Liver (tissue), 8 donors: ENCODE measurements at regions not wholly inside any gene's neighbourhood (a gene's known extent, or its start where the extent isn't known, plus 50 kb on each side); places are given as distances from the start of the nearest gene placed in this dataset.

Experiments
- DNase-seq: peaks from one replicate; pipeline ENCODE4 v3.0.0-alpha.2; 2017; ENCODE audit warnings: low spot score
- H3K27ac ChIP-seq, 2 donors: one replicate each; pipeline ENCODE4 v1.7.0; 2013; ENCODE audit warnings: inconsistent platforms in 2 of 2, low read length in 2 of 2, control low read depth in 1 of 2, low read depth in 1 of 2, mild to moderate bottlenecking in 1 of 2
- H3K27me3 ChIP-seq, 4 donors: one replicate each; pipeline versions ENCODE4 v1.6.1 to v1.7.0; 2013; ENCODE audit warnings: low read length in 3 of 4, inconsistent platforms in 1 of 4, mild to moderate bottlenecking in 1 of 4, moderate library complexity in 1 of 4; ENCODE audit not compliant: control insufficient read depth in 4 of 4, insufficient read depth in 4 of 4
- H3K36me3 ChIP-seq, 4 donors: one replicate each; pipeline versions ENCODE4 v1.6.1 to v1.7.0; 2013; ENCODE audit warnings: low read length in 3 of 4, mild to moderate bottlenecking in 3 of 4, low read depth in 1 of 4, moderate library complexity in 1 of 4; ENCODE audit not compliant: control insufficient read depth in 4 of 4, insufficient read depth in 3 of 4
- H3K4me1 ChIP-seq, 4 donors: one replicate each; pipeline versions ENCODE4 v1.6.1 to v1.7.0; 2013; ENCODE audit warnings: low read length in 3 of 4, mild to moderate bottlenecking in 3 of 4, moderate library complexity in 1 of 4; ENCODE audit not compliant: control insufficient read depth in 4 of 4, insufficient read depth in 4 of 4
- H3K4me3 ChIP-seq, 3 donors: one replicate each; pipeline versions ENCODE4 v1.6.1 to v1.7.0; 2013; ENCODE audit warnings: low read length in 3 of 3, control low read depth in 1 of 3, low read depth in 1 of 3, mild to moderate bottlenecking in 1 of 3
- H3K9ac ChIP-seq, 2 donors: one replicate each; pipeline ENCODE4 v1.7.0; 2013; ENCODE audit warnings: low read length in 2 of 2, mild to moderate bottlenecking in 2 of 2, moderate library complexity in 2 of 2, control low read depth in 1 of 2, low read depth in 1 of 2
- H3K9me3 ChIP-seq, 4 donors: one replicate each; pipeline versions ENCODE4 v1.6.1 to v1.7.0; 2013; ENCODE audit warnings: low read length in 3 of 4; ENCODE audit not compliant: control insufficient read depth in 4 of 4
- EGR1 ChIP-seq, 2 donors: IDR thresholded peaks; 2 replicates each; pipeline ENCODE4 v1.6.1; 2016 to 2018; ENCODE audit warnings: antibody characterized with exemption in 2 of 2, low read depth in 2 of 2
- FOXA1 ChIP-seq: IDR thresholded peaks from 2 replicates; pipeline ENCODE4 v1.6.1; 2016; ENCODE audit warnings: antibody characterized with exemption
- FOXA2 ChIP-seq: IDR thresholded peaks from 2 replicates; pipeline ENCODE4 v1.6.1; 2016; ENCODE audit warnings: antibody characterized with exemption
- HNF4A ChIP-seq, 2 donors: conservative IDR thresholded peaks; 2 replicates each; pipeline ENCODE4 v1.6.1; 2016; ENCODE audit warnings: antibody characterized with exemption in 2 of 2, mild to moderate bottlenecking in 2 of 2
- HNF4G ChIP-seq: IDR thresholded peaks from 2 replicates; pipeline ENCODE4 v1.6.1; 2016; ENCODE audit warnings: antibody characterized with exemption
- JUND ChIP-seq, 2 donors: IDR thresholded peaks; 2 replicates each; pipeline ENCODE4 v1.6.1; 2016; ENCODE audit warnings: antibody characterized with exemption in 2 of 2
- NR2F2 ChIP-seq: IDR thresholded peaks from 2 replicates; pipeline ENCODE4 v1.6.1; 2016; ENCODE audit warnings: antibody characterized with exemption
- RAD21 ChIP-seq, 2 donors: IDR thresholded peaks; 2 replicates each; pipeline ENCODE4 v1.6.1; 2016; ENCODE audit warnings: antibody characterized with exemption in 2 of 2, mild to moderate bottlenecking in 2 of 2
- RXRA ChIP-seq, 2 donors: IDR thresholded peaks; 2 replicates each; pipeline ENCODE4 v1.6.1; 2017 to 2018; ENCODE audit warnings: antibody characterized with exemption in 2 of 2, mild to moderate bottlenecking in 1 of 2
- SP1 ChIP-seq: IDR thresholded peaks from 2 replicates; pipeline ENCODE4 v1.6.1; 2018; ENCODE audit warnings: antibody characterized with exemption, mild to moderate bottlenecking
- TAF1 ChIP-seq: conservative IDR thresholded peaks from 2 replicates; pipeline ENCODE4 v1.6.1; 2016; ENCODE audit warnings: antibody characterized with exemption, mild to moderate bottlenecking
- YY1 ChIP-seq: IDR thresholded peaks from 2 replicates; pipeline ENCODE4 v1.6.1; 2016; ENCODE audit warnings: antibody characterized with exemption, mild to moderate bottlenecking
- ZBTB33 ChIP-seq: IDR thresholded peaks from 2 replicates; pipeline ENCODE4 v1.6.1; 2016; ENCODE audit warnings: antibody characterized with exemption
- WGBS: extraction: QIAGEN DNeasy Blood & Tissue Kit; methylation state at CpG from one replicate; pipeline ENCODE4 v1.1.7; 2013; 5-methylcytosine and 5-hydroxymethylcytosine counted together
- TF ChIP-seq, protein P1 (sequence below): fragments of 150-350 bp; IDR thresholded peaks from 2 replicates; pipeline ENCODE4 v1.5.1; 2017; ENCODE audit warnings: improper control_type of control experiment, low read depth, low read length; ENCODE audit not compliant: missing input control
- TF ChIP-seq, protein P2 (sequence below): IDR thresholded peaks from 2 replicates; pipeline ENCODE4 v1.6.1; 2016; ENCODE audit warnings: antibody characterized with exemption
- TF ChIP-seq, protein P3 (sequence below): IDR thresholded peaks from 2 replicates; pipeline ENCODE4 v1.6.1; 2016; ENCODE audit warnings: antibody characterized with exemption
- TF ChIP-seq, protein P4 (sequence below): IDR thresholded peaks from 2 replicates; pipeline ENCODE4 v1.6.1; 2016; ENCODE audit warnings: antibody characterized with exemption, mild to moderate bottlenecking
- donor health status: healthy.
- donor health status: healthy.
- donor health status: healthy.
- donor health status: healthy.
- donor health status: healthy.

DNA sequence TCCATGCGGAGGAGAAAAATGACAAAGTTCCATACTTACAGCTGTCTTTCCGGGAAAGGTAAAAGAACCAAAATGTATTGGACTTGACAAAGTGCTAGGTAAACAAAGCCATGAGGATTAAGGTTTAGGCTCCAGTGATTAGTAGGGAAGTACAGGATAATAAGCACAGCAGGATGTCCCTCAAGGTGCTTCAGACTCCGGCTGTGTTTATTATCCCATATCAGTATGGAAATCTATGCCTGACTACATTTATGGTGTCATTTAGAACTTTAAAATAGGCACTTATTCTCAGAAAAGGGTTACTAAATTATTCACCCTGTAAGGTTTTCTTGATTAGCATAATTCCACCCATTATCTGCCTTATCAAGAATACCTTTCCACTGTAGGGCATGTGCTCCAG lies 136.3 kb upstream of the CCDC68 start:
- Histone ChIP-seq H3K4me1 (peaks cover 0 to 3% (median 0%) of the 10 kb centered on the region in 4 donors), H3K9me3 (peaks cover 0 to 2% (median 0%) of the 10 kb centered on the region in 4 donors), H3K27me3 (no peaks in the 10 kb centered on the region), H3K9ac (no peak overlapping the region), H3K36me3 (no peaks in the 10 kb centered on the region), H3K27ac (no peak overlapping the region), H3K4me3 (no peak overlapping the region)
- DNase-seq: no peak
- WGBS: 82% methylated on average over 3 of the region's 3 CpGs
- TF ChIP-seq, protein P1, sequence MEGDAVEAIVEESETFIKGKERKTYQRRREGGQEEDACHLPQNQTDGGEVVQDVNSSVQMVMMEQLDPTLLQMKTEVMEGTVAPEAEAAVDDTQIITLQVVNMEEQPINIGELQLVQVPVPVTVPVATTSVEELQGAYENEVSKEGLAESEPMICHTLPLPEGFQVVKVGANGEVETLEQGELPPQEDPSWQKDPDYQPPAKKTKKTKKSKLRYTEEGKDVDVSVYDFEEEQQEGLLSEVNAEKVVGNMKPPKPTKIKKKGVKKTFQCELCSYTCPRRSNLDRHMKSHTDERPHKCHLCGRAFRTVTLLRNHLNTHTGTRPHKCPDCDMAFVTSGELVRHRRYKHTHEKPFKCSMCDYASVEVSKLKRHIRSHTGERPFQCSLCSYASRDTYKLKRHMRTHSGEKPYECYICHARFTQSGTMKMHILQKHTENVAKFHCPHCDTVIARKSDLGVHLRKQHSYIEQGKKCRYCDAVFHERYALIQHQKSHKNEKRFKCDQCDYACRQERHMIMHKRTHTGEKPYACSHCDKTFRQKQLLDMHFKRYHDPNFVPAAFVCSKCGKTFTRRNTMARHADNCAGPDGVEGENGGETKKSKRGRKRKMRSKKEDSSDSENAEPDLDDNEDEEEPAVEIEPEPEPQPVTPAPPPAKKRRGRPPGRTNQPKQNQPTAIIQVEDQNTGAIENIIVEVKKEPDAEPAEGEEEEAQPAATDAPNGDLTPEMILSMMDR: no peak
- TF ChIP-seq, protein P2, sequence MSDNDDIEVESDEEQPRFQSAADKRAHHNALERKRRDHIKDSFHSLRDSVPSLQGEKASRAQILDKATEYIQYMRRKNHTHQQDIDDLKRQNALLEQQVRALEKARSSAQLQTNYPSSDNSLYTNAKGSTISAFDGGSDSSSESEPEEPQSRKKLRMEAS: no peak
- TF ChIP-seq EGR1 (IDR thresholded peaks at IDR 0.05; ENCODE audit: low read depth in 2 of 2) (no peak), ZBTB33 (no peak), JUND (IDR thresholded peaks at IDR 0.05) (no peak), SP1 (no peak)
- TF ChIP-seq, protein P3, sequence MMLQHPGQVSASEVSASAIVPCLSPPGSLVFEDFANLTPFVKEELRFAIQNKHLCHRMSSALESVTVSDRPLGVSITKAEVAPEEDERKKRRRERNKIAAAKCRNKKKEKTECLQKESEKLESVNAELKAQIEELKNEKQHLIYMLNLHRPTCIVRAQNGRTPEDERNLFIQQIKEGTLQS: no peak
- TF ChIP-seq, protein P4, sequence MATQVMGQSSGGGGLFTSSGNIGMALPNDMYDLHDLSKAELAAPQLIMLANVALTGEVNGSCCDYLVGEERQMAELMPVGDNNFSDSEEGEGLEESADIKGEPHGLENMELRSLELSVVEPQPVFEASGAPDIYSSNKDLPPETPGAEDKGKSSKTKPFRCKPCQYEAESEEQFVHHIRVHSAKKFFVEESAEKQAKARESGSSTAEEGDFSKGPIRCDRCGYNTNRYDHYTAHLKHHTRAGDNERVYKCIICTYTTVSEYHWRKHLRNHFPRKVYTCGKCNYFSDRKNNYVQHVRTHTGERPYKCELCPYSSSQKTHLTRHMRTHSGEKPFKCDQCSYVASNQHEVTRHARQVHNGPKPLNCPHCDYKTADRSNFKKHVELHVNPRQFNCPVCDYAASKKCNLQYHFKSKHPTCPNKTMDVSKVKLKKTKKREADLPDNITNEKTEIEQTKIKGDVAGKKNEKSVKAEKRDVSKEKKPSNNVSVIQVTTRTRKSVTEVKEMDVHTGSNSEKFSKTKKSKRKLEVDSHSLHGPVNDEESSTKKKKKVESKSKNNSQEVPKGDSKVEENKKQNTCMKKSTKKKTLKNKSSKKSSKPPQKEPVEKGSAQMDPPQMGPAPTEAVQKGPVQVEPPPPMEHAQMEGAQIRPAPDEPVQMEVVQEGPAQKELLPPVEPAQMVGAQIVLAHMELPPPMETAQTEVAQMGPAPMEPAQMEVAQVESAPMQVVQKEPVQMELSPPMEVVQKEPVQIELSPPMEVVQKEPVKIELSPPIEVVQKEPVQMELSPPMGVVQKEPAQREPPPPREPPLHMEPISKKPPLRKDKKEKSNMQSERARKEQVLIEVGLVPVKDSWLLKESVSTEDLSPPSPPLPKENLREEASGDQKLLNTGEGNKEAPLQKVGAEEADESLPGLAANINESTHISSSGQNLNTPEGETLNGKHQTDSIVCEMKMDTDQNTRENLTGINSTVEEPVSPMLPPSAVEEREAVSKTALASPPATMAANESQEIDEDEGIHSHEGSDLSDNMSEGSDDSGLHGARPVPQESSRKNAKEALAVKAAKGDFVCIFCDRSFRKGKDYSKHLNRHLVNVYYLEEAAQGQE: no peak

GRCh38 chr18:55093808-55094207 lies 134.5 kb upstream of the CCDC68 start:
- H3K36me3 ChIP-seq: no peaks in the 10 kb centered on the region
- DNase-seq: no peak
- H3K27me3 ChIP-seq: no peaks in the 10 kb centered on the region
- no peak for TF ChIP-seq ZBTB33
- no peak for TF ChIP-seq EGR1 (IDR thresholded peaks at IDR 0.05; ENCODE audit: low read depth in 2 of 2)
- TF ChIP-seq HNF4A (conservative IDR thresholded peaks at IDR 0.05): no peak
- no peak for TF ChIP-seq HNF4G
- no peak for TF ChIP-seq YY1
- TF ChIP-seq, protein P2: no peak
- TF ChIP-seq TAF1: no peak
- no peak for TF ChIP-seq RAD21 (IDR thresholded peaks at IDR 0.05)
- no peak for TF ChIP-seq RXRA (IDR thresholded peaks at IDR 0.05)
- TF ChIP-seq JUND (IDR thresholded peaks at IDR 0.05): no peak
- no peak for TF ChIP-seq FOXA1
- TF ChIP-seq, protein P4: no peak
- TF ChIP-seq NR2F2: no peak
- TF ChIP-seq SP1: no peak
- TF ChIP-seq FOXA2: no peak
- TF ChIP-seq, protein P3: no peak
- H3K4me1 ChIP-seq: peaks cover 0 to 3% (median 0%) of the 10 kb centered on the region in 4 donors
- H3K9ac ChIP-seq: no peak overlapping the region
- H3K27ac ChIP-seq: no peak overlapping the region
- H3K4me3 ChIP-seq: no peak overlapping the region
- H3K9me3 ChIP-seq: no peaks in the 10 kb centered on the region
